T-helper 2 cell treated with Interferon-gamma antibody and Interleukin-4, amounts not matched to agents 5 μg/mL and 100 μg/mL, for 36 hours (primary cell): ENCODE measurements at regions not wholly inside any gene's neighbourhood (a gene's known extent, or its start where the extent isn't known, plus 50 kb on each side); places are given as distances from the start of the nearest gene placed in this dataset.

Experiments
- DNase-seq: peaks from one replicate; pipeline ENCODE4 v3.0.0; 2021; ENCODE audit warnings: low spot score
- H3K27ac Mint-ChIP-seq: one replicate; pipeline ENCODE4 v1.8.0; 2021; ENCODE audit warnings: mild to moderate bottlenecking, mixed read lengths
- H3K27me3 Mint-ChIP-seq: one replicate; pipeline ENCODE4 v1.8.0; 2021; ENCODE audit warnings: low read depth, mixed read lengths
- H3K36me3 Mint-ChIP-seq: one replicate; pipeline ENCODE4 v1.8.0; 2021; ENCODE audit warnings: low read depth, mixed read lengths
- H3K4me1 Mint-ChIP-seq: one replicate; pipeline ENCODE4 v1.8.0; 2021; ENCODE audit warnings: low read depth, mixed read lengths
- H3K4me3 Mint-ChIP-seq: one replicate; pipeline ENCODE4 v1.8.0; 2022; ENCODE audit warnings: mild to moderate bottlenecking, moderate library complexity, mixed read lengths
- H3K9me3 Mint-ChIP-seq: one replicate; pipeline ENCODE4 v1.8.0; 2021; ENCODE audit warnings: mixed read lengths

- Mint-ChIP-seq H3K27ac (no peak overlapping the region), H3K9me3 (no peaks in the 10 kb centered on the region), H3K36me3 (no peaks in the 10 kb centered on the region), H3K4me3 (no peak overlapping the region), H3K27me3 (peaks cover 2% of the 10 kb centered on the region), H3K4me1 (no peaks in the 10 kb centered on the region)
- DNase-seq: no peak
Observed at GRCh38 chr7:32319012-32319382, 171.2 kb downstream of the LSM5 start.

GRCh38 chr7:32318300-32319011, 171.7 kb downstream of the LSM5 start:
- Mint-ChIP-seq H3K36me3 (no peaks in the 10 kb centered on the region), H3K27me3 (peaks cover 2% of the 10 kb centered on the region), H3K9me3 (no peaks in the 10 kb centered on the region), H3K4me1 (no peaks in the 10 kb centered on the region), H3K27ac (no peak overlapping the region), H3K4me3 (no peak overlapping the region)
- no peak for DNase-seq

GRCh38 chr7:32316839-32317238, 173.3 kb downstream of the LSM5 start:
- Mint-ChIP-seq H3K9me3 (no peaks in the 10 kb centered on the region), H3K4me3 (no peak overlapping the region), H3K36me3 (no peaks in the 10 kb centered on the region), H3K27ac (no peak overlapping the region), H3K27me3 (peaks cover 2% of the 10 kb centered on the region), H3K4me1 (no peaks in the 10 kb centered on the region)
- DNase-seq: no peak

GRCh38 chr7:32314761-32315160, 175.4 kb downstream of the LSM5 start:
- no peak for DNase-seq
- Mint-ChIP-seq H3K4me1 (no peaks in the 10 kb centered on the region), H3K27me3 (peaks cover 2% of the 10 kb centered on the region), H3K36me3 (no peaks in the 10 kb centered on the region), H3K27ac (no peak overlapping the region), H3K4me3 (no peak overlapping the region), H3K9me3 (no peaks in the 10 kb centered on the region)

GRCh38 chr7:32301427-32301826, 188.8 kb downstream of the LSM5 start:
- Mint-ChIP-seq H3K9me3 (no peaks in the 10 kb centered on the region), H3K27me3 (peaks cover 49% of the 10 kb centered on the region), H3K36me3 (no peaks in the 10 kb centered on the region), H3K27ac (no peak overlapping the region), H3K4me1 (peaks cover 7% of the 10 kb centered on the region), H3K4me3 (no peak overlapping the region)
- DNase-seq: no peak

GRCh38 chr7:32299133-32299702, 191.0 kb downstream of the LSM5 start:
- no peaks in the 10 kb centered on the region for H3K36me3 Mint-ChIP-seq
- H3K4me3 Mint-ChIP-seq: peak overlapping the region; percentile 44

GRCh38 chr7:32298408-32299132, 191.6 kb downstream of the LSM5 start:
- H3K4me1 Mint-ChIP-seq: peaks cover 7% of the 10 kb centered on the region
- no peak overlapping the region for H3K27ac Mint-ChIP-seq
- DNase-seq: no peak
- peak overlapping the region; percentile 44 for H3K4me3 Mint-ChIP-seq
- H3K36me3 Mint-ChIP-seq: no peaks in the 10 kb centered on the region
- no peaks in the 10 kb centered on the region for H3K9me3 Mint-ChIP-seq
- H3K27me3 Mint-ChIP-seq: peaks cover 53% of the 10 kb centered on the region

More at GRCh38 chr7:32299133-32299702, 191.0 kb downstream of the LSM5 start:
- peaks cover 7% of the 10 kb centered on the region for H3K4me1 Mint-ChIP-seq
- peaks cover 56% of the 10 kb centered on the region for H3K27me3 Mint-ChIP-seq
- no peaks in the 10 kb centered on the region for H3K9me3 Mint-ChIP-seq
- DNase-seq: no peak
- H3K27ac Mint-ChIP-seq: no peak overlapping the region

GRCh38 chr7:32293833-32294232, 196.3 kb downstream of the LSM5 start:
- Mint-ChIP-seq H3K27ac (no peak overlapping the region), H3K4me1 (peaks cover 3% of the 10 kb centered on the region), H3K9me3 (no peaks in the 10 kb centered on the region), H3K36me3 (no peaks in the 10 kb centered on the region), H3K4me3 (no peak overlapping the region), H3K27me3 (peaks cover 31% of the 10 kb centered on the region)
- no peak for DNase-seq

GRCh38 chr7:32289651-32290414, 200.3 kb downstream of the LSM5 start:
- H3K27ac Mint-ChIP-seq: no peak overlapping the region
- no peaks in the 10 kb centered on the region for H3K36me3 Mint-ChIP-seq
- no peak overlapping the region for H3K4me3 Mint-ChIP-seq
- peaks cover 8% of the 10 kb centered on the region for H3K27me3 Mint-ChIP-seq
- no peaks in the 10 kb centered on the region for H3K4me1 Mint-ChIP-seq
- H3K9me3 Mint-ChIP-seq: no peaks in the 10 kb centered on the region
- DNase-seq: no peak

- Mint-ChIP-seq H3K27me3 (peaks cover under 1% of the 10 kb centered on the region), H3K9me3 (no peaks in the 10 kb centered on the region), H3K27ac (no peak overlapping the region), H3K4me1 (no peaks in the 10 kb centered on the region), H3K4me3 (no peak overlapping the region), H3K36me3 (no peaks in the 10 kb centered on the region)
- no peak for DNase-seq
Observed at GRCh38 chr7:32285698-32286097, 204.5 kb downstream of the LSM5 start.

GRCh38 chr7:32283546-32283945, 206.6 kb downstream of the LSM5 start:
- no peak for DNase-seq
- no peaks in the 10 kb centered on the region for H3K4me1 Mint-ChIP-seq
- H3K4me3 Mint-ChIP-seq: no peak overlapping the region
- H3K27ac Mint-ChIP-seq: no peak overlapping the region
- no peaks in the 10 kb centered on the region for H3K9me3 Mint-ChIP-seq
- H3K27me3 Mint-ChIP-seq: peaks cover 9% of the 10 kb centered on the region
- no peaks in the 10 kb centered on the region for H3K36me3 Mint-ChIP-seq

GRCh38 chr7:32279500-32279899, 209.3 kb upstream of the PDE1C start:
- H3K36me3 Mint-ChIP-seq: no peaks in the 10 kb centered on the region
- H3K27me3 Mint-ChIP-seq: peaks cover 17% of the 10 kb centered on the region
- H3K4me1 Mint-ChIP-seq: peaks cover 8% of the 10 kb centered on the region
- H3K4me3 Mint-ChIP-seq: no peak overlapping the region
- H3K27ac Mint-ChIP-seq: no peak overlapping the region
- H3K9me3 Mint-ChIP-seq: no peaks in the 10 kb centered on the region
- no peak for DNase-seq

GRCh38 chr7:32275216-32276009, 205.2 kb upstream of the PDE1C start:
- H3K36me3 Mint-ChIP-seq: no peaks in the 10 kb centered on the region
- no peak overlapping the region for H3K27ac Mint-ChIP-seq
- peaks cover 8% of the 10 kb centered on the region for H3K4me1 Mint-ChIP-seq
- no peaks in the 10 kb centered on the region for H3K9me3 Mint-ChIP-seq
- DNase-seq: peak; percentile 13
- H3K4me3 Mint-ChIP-seq: peak overlapping the region; percentile 43
- H3K27me3 Mint-ChIP-seq: peaks cover 14% of the 10 kb centered on the region
